Transverse colon (tissue), 4 donors: ENCODE measurements at regions not wholly inside any gene's neighbourhood (a gene's known extent, or its start where the extent isn't known, plus 50 kb on each side); places are given as distances from the start of the nearest gene placed in this dataset.

Experiments used
- DNase-seq: peaks from one replicate; pipeline ENCODE4 v3.0.0-alpha.2; 2019
- H3K27ac ChIP-seq, 4 donors: fragments of 200-600 bp; sonication (generic); 2 replicates each; pipeline ENCODE4 v1.5.1; 2016 to 2018; ENCODE audit warnings: inconsistent platforms in 4 of 4
- H3K27me3 ChIP-seq: fragments of 200-600 bp; sonication (generic); 2 replicates; pipeline ENCODE4 v1.5.1; 2017; ENCODE audit warnings: inconsistent platforms
- H3K36me3 ChIP-seq, 4 donors: fragments of 200-600 bp; sonication (generic); 2 replicates each; pipeline ENCODE4 v1.5.1; 2017 to 2019; ENCODE audit warnings: inconsistent platforms in 4 of 4
- H3K4me1 ChIP-seq, 4 donors: fragments of 200-600 bp; sonication (generic); 2 replicates each; pipeline ENCODE4 v1.5.1; 2017 to 2020; ENCODE audit warnings: inconsistent platforms in 4 of 4
- H3K4me3 ChIP-seq, 4 donors: fragments of 200-600 bp; sonication (generic); 1 replicate in 1 of 4; 2 replicates in 3 of 4; pipeline versions ENCODE4 v1.5.1 to v1.6.1; 2017 to 2019; ENCODE audit warnings: inconsistent platforms in 4 of 4
- H3K9me3 ChIP-seq, 2 donors: fragments of 200-600 bp; sonication (generic); 2 replicates each; pipeline ENCODE4 v1.5.1; 2017 to 2019; ENCODE audit warnings: inconsistent platforms in 2 of 2
- EP300 ChIP-seq: sonication (generic); formaldehyde crosslinking; IDR thresholded peaks from one replicate; pipeline ENCODE4 v1.6.1; 2017; ENCODE audit warnings: antibody characterized with exemption, low read depth
- POLR2A ChIP-seq: fragments of 450-650 bp; IDR thresholded peaks from one replicate; pipeline ENCODE4 v1.6.1; 2016; ENCODE audit warnings: antibody characterized with exemption, mild to moderate bottlenecking, moderate library complexity
- POLR2AphosphoS5 ChIP-seq, 3 donors: sonication (generic); formaldehyde crosslinking; IDR thresholded peaks; one replicate each; pipeline ENCODE4 v1.6.1; 2016; ENCODE audit warnings: antibody characterized with exemption in 3 of 3
- WGBS, 2 donors: methylation state at CpG; one replicate each; pipeline ENCODE4 v1.1.5; 2018; ENCODE audit warnings: low coverage in 1 of 2; 5-methylcytosine and 5-hydroxymethylcytosine counted together
- in situ Hi-C, 4 donors: fragments of 200-750 bp; cut with MboI; loops; one replicate each; pipeline versions ENCODE4 v1.15.0 to v1.15.1; 2017; ENCODE audit warnings: low sequenced_read_pairs in 3 of 4, low pct_ligation_motif_present in 1 of 4, low pct_unique_long_range_greater_than_20kb in 1 of 4
- intact Hi-C: fragments of 100-400 bp; cut with DNase I; formaldehyde crosslinking; loops from one replicate; pipeline ENCODE4 v1.15.1; 2023; ENCODE audit warnings: low total_unique reads
- TF ChIP-seq, protein P1 (sequence below), 5 experiments: fragments of 200-600 bp in 3 of 5; fragments of 450-650 bp in 2 of 5; sonication (generic) in 3 of 5; IDR thresholded peaks; 1 replicate in 2 of 5; 2 replicates in 3 of 5; pipeline ENCODE4 v1.5.1; 2016 to 2017; ENCODE audit warnings: antibody characterized with exemption in 5 of 5, inconsistent platforms in 3 of 5, mild to moderate bottlenecking in 2 of 5, moderate library complexity in 1 of 5

DNA sequence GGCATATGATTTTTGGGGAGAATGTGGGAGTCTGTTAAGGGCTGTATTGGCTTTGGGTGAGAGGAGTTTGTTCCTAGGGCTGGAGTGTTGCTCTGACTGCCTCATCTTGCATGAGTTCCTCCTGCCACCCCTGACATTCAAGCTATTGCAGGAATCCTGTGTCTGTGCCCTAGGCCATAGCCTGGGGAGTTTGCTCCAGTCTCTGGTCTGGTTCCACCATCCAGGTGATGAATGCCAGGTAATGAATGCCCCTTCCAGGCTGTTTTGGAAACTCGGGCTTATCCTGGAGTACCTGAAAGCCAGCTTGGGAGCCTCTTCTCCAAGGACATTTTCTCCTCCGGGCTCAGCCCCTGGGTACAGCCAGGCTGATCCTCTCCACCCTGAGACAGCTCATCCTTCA, 117.0 kb upstream of the IRX3 start:
- no peaks in the 10 kb centered on the region for H3K27me3 ChIP-seq
- 72% methylated on average over 2 of the region's 2 CpGs; no CpG with 5 or more reads in 1 of the 2 donors for WGBS, 2 donors
- intact Hi-C loops, result no loop called here

DNA sequence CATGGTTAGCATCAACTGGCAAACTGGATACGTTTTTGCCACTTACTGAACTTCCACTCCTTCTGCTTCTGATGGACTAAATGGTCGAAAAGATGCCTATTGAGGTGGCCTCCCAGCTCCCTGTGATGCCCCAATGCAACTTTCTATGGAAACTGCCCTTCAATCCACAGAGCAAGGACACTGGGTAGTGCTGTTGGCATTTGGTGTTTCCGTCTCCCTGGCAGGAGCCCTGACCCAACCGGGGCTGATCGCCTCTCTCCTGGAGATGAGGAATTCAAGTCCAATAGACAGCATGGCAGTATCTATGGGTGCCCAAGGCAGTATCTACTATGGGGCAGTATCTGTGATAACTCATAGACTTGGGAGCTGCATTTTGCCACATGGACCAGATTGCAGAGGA, 116.3 kb upstream of the IRX3 start:
- WGBS, 2 donors, result 60 to 72% methylated on average over 1 to 5 of the region's 5 CpGs
- in situ Hi-C loops, result no loop called here

More for the DNA sequence above, 117.0 kb upstream of the IRX3 start:
- TF ChIP-seq EP300, result no peak
- TF ChIP-seq POLR2A, result no peak
- no peak for TF ChIP-seq POLR2AphosphoS5 (IDR thresholded peaks at IDR 0.05)
- TF ChIP-seq, protein P1, sequence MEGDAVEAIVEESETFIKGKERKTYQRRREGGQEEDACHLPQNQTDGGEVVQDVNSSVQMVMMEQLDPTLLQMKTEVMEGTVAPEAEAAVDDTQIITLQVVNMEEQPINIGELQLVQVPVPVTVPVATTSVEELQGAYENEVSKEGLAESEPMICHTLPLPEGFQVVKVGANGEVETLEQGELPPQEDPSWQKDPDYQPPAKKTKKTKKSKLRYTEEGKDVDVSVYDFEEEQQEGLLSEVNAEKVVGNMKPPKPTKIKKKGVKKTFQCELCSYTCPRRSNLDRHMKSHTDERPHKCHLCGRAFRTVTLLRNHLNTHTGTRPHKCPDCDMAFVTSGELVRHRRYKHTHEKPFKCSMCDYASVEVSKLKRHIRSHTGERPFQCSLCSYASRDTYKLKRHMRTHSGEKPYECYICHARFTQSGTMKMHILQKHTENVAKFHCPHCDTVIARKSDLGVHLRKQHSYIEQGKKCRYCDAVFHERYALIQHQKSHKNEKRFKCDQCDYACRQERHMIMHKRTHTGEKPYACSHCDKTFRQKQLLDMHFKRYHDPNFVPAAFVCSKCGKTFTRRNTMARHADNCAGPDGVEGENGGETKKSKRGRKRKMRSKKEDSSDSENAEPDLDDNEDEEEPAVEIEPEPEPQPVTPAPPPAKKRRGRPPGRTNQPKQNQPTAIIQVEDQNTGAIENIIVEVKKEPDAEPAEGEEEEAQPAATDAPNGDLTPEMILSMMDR (IDR thresholded peaks at IDR 0.05), result no peak
- no peaks in the 10 kb centered on the region for H3K4me1 ChIP-seq
- DNase-seq, result no peak
- H3K9me3 ChIP-seq, result no peaks in the 10 kb centered on the region
- no peak overlapping the region for H3K27ac ChIP-seq
- in situ Hi-C loops, result no loop called here
- H3K4me3 ChIP-seq, result no peak overlapping the region
- no peaks in the 10 kb centered on the region for H3K36me3 ChIP-seq

DNA sequence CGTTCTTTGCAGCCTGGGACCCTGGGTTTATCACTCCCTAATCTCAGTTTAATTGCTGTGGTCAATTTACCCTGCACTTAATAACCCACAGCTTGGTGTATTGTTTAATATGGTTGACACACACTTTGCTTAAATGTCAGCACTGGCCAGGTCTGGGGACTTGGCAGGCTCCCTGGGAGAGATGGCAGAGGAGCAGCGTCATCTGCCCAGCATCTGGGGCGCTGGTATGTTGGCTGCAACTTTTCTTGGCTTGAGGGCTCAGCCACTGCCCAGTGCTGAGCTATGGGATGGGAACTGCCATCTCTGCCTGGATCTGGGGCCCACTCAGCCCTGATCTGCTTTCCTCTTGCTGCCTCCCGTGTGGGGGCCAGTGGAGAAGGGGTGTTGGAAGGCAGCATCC, 115.7 kb upstream of the IRX3 start:
- in situ Hi-C loops, result no loop called here
- H3K4me1 ChIP-seq, result no peaks in the 10 kb centered on the region
- no peak overlapping the region for H3K4me3 ChIP-seq
- H3K36me3 ChIP-seq, result no peaks in the 10 kb centered on the region
- DNase-seq, result no peak
- H3K9me3 ChIP-seq, result no peaks in the 10 kb centered on the region
- intact Hi-C loops, result no loop called here
- TF ChIP-seq EP300, result no peak
- TF ChIP-seq, protein P1 (IDR thresholded peaks at IDR 0.05), result no peak
- no peak for TF ChIP-seq POLR2AphosphoS5 (IDR thresholded peaks at IDR 0.05)
- TF ChIP-seq POLR2A, result no peak
- WGBS, 2 donors, result 60 to 74% methylated on average over 1 to 4 of the region's 4 CpGs
- H3K27ac ChIP-seq, result no peak overlapping the region
- H3K27me3 ChIP-seq, result no peaks in the 10 kb centered on the region

More for the DNA sequence above, 116.3 kb upstream of the IRX3 start:
- intact Hi-C loops, result no loop called here
- Histone ChIP-seq H3K9me3 (no peaks in the 10 kb centered on the region), H3K4me3 (no peak overlapping the region), H3K27me3 (no peaks in the 10 kb centered on the region), H3K4me1 (no peaks in the 10 kb centered on the region), H3K36me3 (no peaks in the 10 kb centered on the region), H3K27ac (no peak overlapping the region)
- TF ChIP-seq, protein P1 (IDR thresholded peaks at IDR 0.05), result no peak
- TF ChIP-seq EP300 (no peak), POLR2AphosphoS5 (IDR thresholded peaks at IDR 0.05) (no peak), POLR2A (no peak)
- no peak for DNase-seq

DNA sequence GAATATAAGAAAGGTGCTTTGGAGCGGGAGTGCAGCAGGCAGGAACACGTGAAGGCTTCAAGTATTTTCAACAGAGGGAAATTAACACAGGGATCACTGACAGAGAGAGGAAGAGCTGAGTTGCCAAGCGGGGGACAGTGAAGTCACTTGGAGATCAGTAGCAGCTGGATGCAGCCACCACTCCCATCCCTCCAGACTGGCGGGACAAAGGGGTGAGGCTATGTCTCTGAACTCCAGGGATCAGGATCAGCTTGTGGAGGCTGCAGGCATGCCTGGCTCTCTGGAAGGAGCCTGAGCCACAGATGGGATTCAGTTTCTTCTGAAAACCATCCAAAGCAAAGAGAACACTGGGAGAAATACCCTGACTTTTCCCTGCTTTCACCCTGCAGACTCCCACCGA, 113.7 kb upstream of the IRX3 start:
- no peak overlapping the region for H3K4me3 ChIP-seq
- no peak overlapping the region for H3K27ac ChIP-seq
- in situ Hi-C loops, result no loop called here
- intact Hi-C loops, result no loop called here
- no peaks in the 10 kb centered on the region for H3K27me3 ChIP-seq
- no peaks in the 10 kb centered on the region for H3K4me1 ChIP-seq
- no peak for DNase-seq
- no peaks in the 10 kb centered on the region for H3K9me3 ChIP-seq
- no peak for TF ChIP-seq EP300
- TF ChIP-seq POLR2AphosphoS5 (IDR thresholded peaks at IDR 0.05), result no peak
- TF ChIP-seq, protein P1 (IDR thresholded peaks at IDR 0.05), result no peak
- no peak for TF ChIP-seq POLR2A
- no peaks in the 10 kb centered on the region for H3K36me3 ChIP-seq
- WGBS, 2 donors, result 69 to 79% methylated on average over 3 to 5 of the region's 5 CpGs
